ENCODE measurements at regions not wholly inside any gene's neighbourhood (a gene's known extent, or its start where the extent isn't known, plus 50 kb on each side); places are given as distances from the start of the nearest gene placed in this dataset.

DNA sequence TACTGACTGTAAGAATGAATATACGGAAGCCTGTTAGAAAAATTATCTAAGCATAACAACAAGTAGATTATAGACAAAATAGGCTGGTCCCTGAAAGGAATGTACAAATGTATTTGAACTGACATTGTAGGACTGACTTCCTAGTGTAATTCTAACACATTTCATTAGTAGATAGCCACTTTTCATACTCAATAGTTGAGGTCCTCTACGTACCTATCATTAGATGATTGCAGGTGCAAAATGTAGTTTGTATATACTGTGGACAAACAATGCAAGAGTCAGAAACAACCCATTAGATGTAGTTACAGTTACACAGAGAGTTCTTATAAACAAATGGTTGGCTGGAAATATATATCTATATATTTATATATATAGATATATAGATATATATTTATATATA lies 402.3 kb upstream of the SLITRK6 start:
- Histone ChIP-seq H3K27me3 (replicated peaks; ENCODE audit: insufficient read depth, low read depth, low read length, poor library complexity) (no peaks in the 10 kb centered on the region), H3K9me3 (ENCODE audit: low read depth, low read length, poor library complexity, severe bottlenecking) (no peaks in the 10 kb centered on the region), H3K36me3 (ENCODE audit: insufficient read depth, low read length, poor library complexity, severe bottlenecking) (no peaks in the 10 kb centered on the region), H3K4me1 (ENCODE audit: insufficient read depth, low read length, poor library complexity, severe bottlenecking) (no peaks in the 10 kb centered on the region), H3K4me3 (ENCODE audit: low read depth, low read length, poor library complexity, severe bottlenecking) (no peak overlapping the region), H3K27ac (ENCODE audit: low read depth, low read length, poor library complexity, severe bottlenecking) (no peak overlapping the region)
- no TSS peak for BruUV-seq (replicated peaks)
- DNase-seq (ENCODE audit: low spot score) = no peak
- CTCF ChIA-PET = no interaction called here
- POLR2A ChIA-PET (ENCODE audit: low non-redundant PET) = no interaction called here
- intact Hi-C loops (cut with micrococcal nuclease; ENCODE audit: unreplicated experiment) = no loop called here
- TF ChIP-seq, protein P1, sequence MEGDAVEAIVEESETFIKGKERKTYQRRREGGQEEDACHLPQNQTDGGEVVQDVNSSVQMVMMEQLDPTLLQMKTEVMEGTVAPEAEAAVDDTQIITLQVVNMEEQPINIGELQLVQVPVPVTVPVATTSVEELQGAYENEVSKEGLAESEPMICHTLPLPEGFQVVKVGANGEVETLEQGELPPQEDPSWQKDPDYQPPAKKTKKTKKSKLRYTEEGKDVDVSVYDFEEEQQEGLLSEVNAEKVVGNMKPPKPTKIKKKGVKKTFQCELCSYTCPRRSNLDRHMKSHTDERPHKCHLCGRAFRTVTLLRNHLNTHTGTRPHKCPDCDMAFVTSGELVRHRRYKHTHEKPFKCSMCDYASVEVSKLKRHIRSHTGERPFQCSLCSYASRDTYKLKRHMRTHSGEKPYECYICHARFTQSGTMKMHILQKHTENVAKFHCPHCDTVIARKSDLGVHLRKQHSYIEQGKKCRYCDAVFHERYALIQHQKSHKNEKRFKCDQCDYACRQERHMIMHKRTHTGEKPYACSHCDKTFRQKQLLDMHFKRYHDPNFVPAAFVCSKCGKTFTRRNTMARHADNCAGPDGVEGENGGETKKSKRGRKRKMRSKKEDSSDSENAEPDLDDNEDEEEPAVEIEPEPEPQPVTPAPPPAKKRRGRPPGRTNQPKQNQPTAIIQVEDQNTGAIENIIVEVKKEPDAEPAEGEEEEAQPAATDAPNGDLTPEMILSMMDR (conservative IDR thresholded peaks at IDR 0.05; ENCODE audit: low read depth, low read length) = no peak
- no peak for TF ChIP-seq EZH2 (IDR thresholded peaks at IDR 0.05; ENCODE audit: borderline replicate concordance, low read depth, low read length, poor library complexity, severe bottlenecking)

DNA sequence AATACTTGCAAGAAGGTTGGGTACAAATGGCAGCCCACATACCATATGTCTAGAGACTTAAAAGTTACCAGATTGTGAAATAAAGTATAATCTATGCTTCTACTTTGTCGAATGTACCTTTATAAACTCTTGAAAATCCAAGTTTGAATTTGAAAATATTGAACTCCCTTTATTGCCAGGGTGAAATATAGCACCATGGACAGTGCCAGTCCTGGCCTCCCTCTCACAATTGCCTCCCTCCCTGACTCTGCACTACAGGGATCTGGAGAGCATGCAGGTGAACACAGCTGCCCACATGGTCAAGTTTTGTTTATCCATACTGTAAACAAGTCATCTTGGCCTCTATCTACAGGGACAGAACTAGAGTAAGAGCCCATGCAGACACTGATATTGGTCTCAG lies 394.1 kb upstream of the SLITRK6 start:
- POLR2A ChIA-PET (ENCODE audit: low non-redundant PET) = no interaction called here
- Histone ChIP-seq H3K9me3 (ENCODE audit: low read depth, low read length, poor library complexity, severe bottlenecking) (no peaks in the 10 kb centered on the region), H3K27ac (ENCODE audit: low read depth, low read length, poor library complexity, severe bottlenecking) (no peak overlapping the region), H3K36me3 (ENCODE audit: insufficient read depth, low read length, poor library complexity, severe bottlenecking) (no peaks in the 10 kb centered on the region), H3K4me3 (ENCODE audit: low read depth, low read length, poor library complexity, severe bottlenecking) (no peak overlapping the region), H3K27me3 (replicated peaks; ENCODE audit: insufficient read depth, low read depth, low read length, poor library complexity) (no peaks in the 10 kb centered on the region), H3K4me1 (ENCODE audit: insufficient read depth, low read length, poor library complexity, severe bottlenecking) (no peaks in the 10 kb centered on the region)
- no peak for TF ChIP-seq EZH2 (IDR thresholded peaks at IDR 0.05; ENCODE audit: borderline replicate concordance, low read depth, low read length, poor library complexity, severe bottlenecking)
- TF ChIP-seq, protein P1 (conservative IDR thresholded peaks at IDR 0.05; ENCODE audit: low read depth, low read length) = no peak
- BruUV-seq (replicated peaks) = no TSS peak
- CTCF ChIA-PET = no interaction called here
- no peak for DNase-seq (ENCODE audit: low spot score)
- intact Hi-C loops (cut with micrococcal nuclease; ENCODE audit: unreplicated experiment) = no loop called here

DNA sequence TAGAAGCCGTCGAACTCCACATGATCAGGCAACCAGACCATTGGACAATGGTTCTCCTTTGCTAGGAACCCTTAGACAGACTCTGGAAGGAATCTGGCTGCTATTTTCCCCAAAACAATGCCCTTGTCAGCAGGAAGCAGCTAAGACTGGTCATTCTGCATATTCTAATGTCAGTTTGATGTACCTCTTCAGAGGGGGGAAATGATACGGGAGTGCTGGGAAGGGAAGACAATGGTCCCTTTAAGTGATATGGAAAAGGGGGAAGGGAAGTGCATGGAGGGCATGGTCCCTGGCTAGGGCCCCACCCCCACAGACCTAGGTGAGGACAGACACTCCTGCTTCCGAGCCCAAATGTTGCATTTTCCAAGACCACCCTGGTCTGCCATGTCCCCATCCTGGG lies 389.0 kb upstream of the SLITRK6 start:
- Histone ChIP-seq H3K36me3 (ENCODE audit: insufficient read depth, low read length, poor library complexity, severe bottlenecking) (no peaks in the 10 kb centered on the region), H3K4me1 (ENCODE audit: insufficient read depth, low read length, poor library complexity, severe bottlenecking) (no peaks in the 10 kb centered on the region), H3K27ac (ENCODE audit: low read depth, low read length, poor library complexity, severe bottlenecking) (no peak overlapping the region), H3K9me3 (ENCODE audit: low read depth, low read length, poor library complexity, severe bottlenecking) (no peaks in the 10 kb centered on the region), H3K27me3 (replicated peaks; ENCODE audit: insufficient read depth, low read depth, low read length, poor library complexity) (no peaks in the 10 kb centered on the region), H3K4me3 (ENCODE audit: low read depth, low read length, poor library complexity, severe bottlenecking) (no peak overlapping the region)
- ChIA-PET CTCF (no interaction called here), POLR2A (ENCODE audit: low non-redundant PET) (no interaction called here)
- no TSS peak for BruUV-seq (replicated peaks)
- no peak for TF ChIP-seq EZH2 (IDR thresholded peaks at IDR 0.05; ENCODE audit: borderline replicate concordance, low read depth, low read length, poor library complexity, severe bottlenecking)
- TF ChIP-seq, protein P1 (conservative IDR thresholded peaks at IDR 0.05; ENCODE audit: low read depth, low read length) = no peak
- DNase-seq (ENCODE audit: low spot score) = no peak
- intact Hi-C loops (cut with micrococcal nuclease; ENCODE audit: unreplicated experiment) = no loop called here

Data from A673 (cell line).